Astrocyte (in vitro differentiated cells and primary cell): ENCODE measurements at regions not wholly inside any gene's neighbourhood (a gene's known extent, or its start where the extent isn't known, plus 50 kb on each side); places are given as distances from the start of the nearest gene placed in this dataset.

Experiments used
- DNase-seq: peaks from one replicate; pipeline ENCODE4 v3.0.0-alpha.2; 2010; ENCODE audit warnings: low read depth
- FAIRE-seq: peaks from 2 replicates; lab custom pipeline; 2011; peaks lifted over from hg19 to GRCh38; lab: Jason Lieb, UNC
- H2AFZ ChIP-seq: 2 replicates; pipeline ENCODE4 v1.6.0; 2012; ENCODE audit warnings: low read depth, low read length, inconsistent platforms
- H3K27ac ChIP-seq: 2 replicates; pipeline ENCODE4 v1.5.1; 2011; ENCODE audit warnings: low read depth, low read length, inconsistent platforms
- H3K27me3 ChIP-seq: 2 replicates; pipeline ENCODE4 v1.6.0; 2011; ENCODE audit warnings: low read length, inconsistent platforms; ENCODE audit not compliant: insufficient read depth
- H3K36me3 ChIP-seq: 2 replicates; pipeline ENCODE4 v1.5.1; 2011; ENCODE audit warnings: low read length, inconsistent platforms; ENCODE audit not compliant: insufficient read depth
- H3K4me1 ChIP-seq: 2 replicates; pipeline ENCODE4 v1.5.1; 2011; ENCODE audit warnings: low read length, inconsistent platforms; ENCODE audit not compliant: insufficient read depth
- H3K4me2 ChIP-seq: 2 replicates; pipeline ENCODE4 v1.6.0; 2012; ENCODE audit warnings: low read length, inconsistent platforms
- H3K4me3 ChIP-seq: 2 replicates; pipeline ENCODE4 v1.5.1; 2011; ENCODE audit warnings: low read depth, mild to moderate bottlenecking, low read length, inconsistent platforms; ENCODE audit not compliant: insufficient read depth
- H3K79me2 ChIP-seq: 2 replicates; pipeline ENCODE4 v1.6.0; 2012; ENCODE audit warnings: mild to moderate bottlenecking, low read length, inconsistent platforms; ENCODE audit not compliant: insufficient read depth
- H3K9ac ChIP-seq: 2 replicates; pipeline ENCODE4 v1.6.0; 2012; ENCODE audit warnings: mild to moderate bottlenecking, low read length, inconsistent platforms
- H3K9me3 ChIP-seq: 2 replicates; pipeline ENCODE4 v1.5.1; 2012; ENCODE audit warnings: low read depth, mild to moderate bottlenecking, low read length, inconsistent platforms; ENCODE audit not compliant: insufficient read depth
- H4K20me1 ChIP-seq: 2 replicates; pipeline ENCODE4 v1.6.0; 2012; ENCODE audit warnings: low read length, inconsistent platforms; ENCODE audit not compliant: insufficient read depth
- H3K27ac Mint-ChIP-seq: one replicate; pipeline ENCODE4 v1.8.0; 2021; ENCODE audit warnings: mild to moderate bottlenecking, mixed read lengths; ENCODE audit not compliant: unreplicated experiment
- H3K27me3 Mint-ChIP-seq: one replicate; pipeline ENCODE4 v1.8.0; 2021; ENCODE audit warnings: low read depth, mixed read lengths; ENCODE audit not compliant: unreplicated experiment
- H3K36me3 Mint-ChIP-seq: one replicate; pipeline ENCODE4 v1.8.0; 2021; ENCODE audit warnings: low read depth, mixed read lengths; ENCODE audit not compliant: unreplicated experiment
- H3K4me1 Mint-ChIP-seq: one replicate; pipeline ENCODE4 v1.8.0; 2021; ENCODE audit warnings: low read depth, mixed read lengths; ENCODE audit not compliant: unreplicated experiment
- H3K4me3 Mint-ChIP-seq: one replicate; pipeline ENCODE4 v1.8.0; 2021; ENCODE audit warnings: mild to moderate bottlenecking, moderate library complexity, mixed read lengths; ENCODE audit not compliant: unreplicated experiment
- H3K9me3 Mint-ChIP-seq: one replicate; pipeline ENCODE4 v1.8.0; 2021; ENCODE audit warnings: mild to moderate bottlenecking, mixed read lengths; ENCODE audit not compliant: unreplicated experiment
- EZH2 ChIP-seq: IDR thresholded peaks from 2 replicates; pipeline ENCODE4 v1.6.1; 2012; ENCODE audit warnings: mild to moderate bottlenecking, low read length, inconsistent platforms; ENCODE audit not compliant: insufficient read depth
- TF ChIP-seq, protein P1 (sequence below): IDR thresholded peaks from 2 replicates; pipeline ENCODE4 v1.5.1; 2011; ENCODE audit warnings: low read depth, mild to moderate bottlenecking, inconsistent platforms, low read length, moderate library complexity; ENCODE audit not compliant: insufficient read depth

DNA sequence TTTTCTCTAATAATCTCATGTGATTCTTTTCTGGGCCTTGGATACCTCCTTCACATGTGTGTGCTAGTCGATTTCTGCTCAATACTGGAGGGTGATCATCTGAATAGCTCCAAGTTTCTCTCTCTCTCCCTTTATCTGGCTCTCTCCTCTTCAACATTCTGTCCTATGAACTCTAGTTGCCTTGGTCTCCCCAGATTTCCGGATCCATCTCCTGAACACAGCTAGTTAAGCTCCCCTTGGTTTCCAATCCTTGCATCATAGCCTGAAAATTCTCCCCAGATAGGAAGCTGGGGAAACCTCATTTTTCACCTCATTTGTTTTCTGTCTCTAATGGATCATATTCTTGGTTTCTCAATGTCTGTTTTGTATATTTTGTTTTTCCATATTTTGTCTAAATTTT lies 832.3 kb downstream of the MTRR start:
- no peak overlapping the region for H3K27ac Mint-ChIP-seq
- Histone ChIP-seq H3K79me2 (no peaks in the 10 kb centered on the region), H3K27ac (no peak overlapping the region), H3K9ac (no peak overlapping the region), H2AFZ (no peak overlapping the region), H4K20me1 (no peaks in the 10 kb centered on the region), H3K9me3 (no peaks in the 10 kb centered on the region), H3K4me2 (no peak overlapping the region), H3K36me3 (no peaks in the 10 kb centered on the region), H3K27me3 (no peaks in the 10 kb centered on the region), H3K4me3 (no peak overlapping the region), H3K4me1 (no peaks in the 10 kb centered on the region)
- H3K27me3 Mint-ChIP-seq, result no peaks in the 10 kb centered on the region
- peaks cover 2% of the 10 kb centered on the region for H3K9me3 Mint-ChIP-seq
- no peaks in the 10 kb centered on the region for H3K36me3 Mint-ChIP-seq
- H3K4me3 Mint-ChIP-seq, result no peak overlapping the region
- TF ChIP-seq, protein P1, sequence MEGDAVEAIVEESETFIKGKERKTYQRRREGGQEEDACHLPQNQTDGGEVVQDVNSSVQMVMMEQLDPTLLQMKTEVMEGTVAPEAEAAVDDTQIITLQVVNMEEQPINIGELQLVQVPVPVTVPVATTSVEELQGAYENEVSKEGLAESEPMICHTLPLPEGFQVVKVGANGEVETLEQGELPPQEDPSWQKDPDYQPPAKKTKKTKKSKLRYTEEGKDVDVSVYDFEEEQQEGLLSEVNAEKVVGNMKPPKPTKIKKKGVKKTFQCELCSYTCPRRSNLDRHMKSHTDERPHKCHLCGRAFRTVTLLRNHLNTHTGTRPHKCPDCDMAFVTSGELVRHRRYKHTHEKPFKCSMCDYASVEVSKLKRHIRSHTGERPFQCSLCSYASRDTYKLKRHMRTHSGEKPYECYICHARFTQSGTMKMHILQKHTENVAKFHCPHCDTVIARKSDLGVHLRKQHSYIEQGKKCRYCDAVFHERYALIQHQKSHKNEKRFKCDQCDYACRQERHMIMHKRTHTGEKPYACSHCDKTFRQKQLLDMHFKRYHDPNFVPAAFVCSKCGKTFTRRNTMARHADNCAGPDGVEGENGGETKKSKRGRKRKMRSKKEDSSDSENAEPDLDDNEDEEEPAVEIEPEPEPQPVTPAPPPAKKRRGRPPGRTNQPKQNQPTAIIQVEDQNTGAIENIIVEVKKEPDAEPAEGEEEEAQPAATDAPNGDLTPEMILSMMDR, result no peak
- TF ChIP-seq EZH2, result no peak
- DNase-seq (no peak), FAIRE-seq (no peak)
- no peaks in the 10 kb centered on the region for H3K4me1 Mint-ChIP-seq

DNA sequence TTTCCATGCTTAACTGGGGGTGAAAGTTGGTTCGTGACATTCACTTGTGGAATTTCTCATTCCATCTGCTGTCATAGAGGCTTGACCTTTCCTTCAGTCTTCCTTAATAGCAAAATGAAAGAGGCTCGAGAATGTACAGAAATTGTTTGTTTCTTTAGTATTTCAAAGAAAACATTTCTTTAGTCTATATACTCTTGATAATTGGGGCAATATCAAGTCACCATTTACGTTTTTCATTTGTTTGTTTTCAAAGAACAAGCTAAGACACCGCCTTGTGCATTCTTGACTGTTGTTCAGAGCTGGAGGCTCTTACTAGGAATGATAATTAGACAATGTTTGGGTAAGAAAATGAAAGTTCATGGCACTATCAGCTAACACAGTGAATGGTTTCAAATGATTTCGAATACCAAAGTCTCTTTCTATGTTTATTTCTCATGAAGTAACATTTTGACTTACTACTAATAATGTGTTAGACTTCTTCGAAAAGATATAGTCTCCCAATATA lies 835.4 kb downstream of the SEMA5A start:
- Histone ChIP-seq H3K9me3 (no peaks in the 10 kb centered on the region), H3K36me3 (no peaks in the 10 kb centered on the region), H3K27ac (no peak overlapping the region), H3K27me3 (no peaks in the 10 kb centered on the region), H3K4me2 (no peak overlapping the region), H4K20me1 (no peaks in the 10 kb centered on the region), H2AFZ (no peak overlapping the region), H3K4me1 (no peaks in the 10 kb centered on the region), H3K4me3 (no peak overlapping the region), H3K9ac (no peak overlapping the region), H3K79me2 (no peaks in the 10 kb centered on the region)
- H3K4me3 Mint-ChIP-seq, result no peak overlapping the region
- FAIRE-seq, result no peak
- H3K36me3 Mint-ChIP-seq, result no peaks in the 10 kb centered on the region
- TF ChIP-seq, protein P1, result no peak
- TF ChIP-seq EZH2, result no peak
- no peak overlapping the region for H3K27ac Mint-ChIP-seq
- no peaks in the 10 kb centered on the region for H3K4me1 Mint-ChIP-seq
- H3K27me3 Mint-ChIP-seq, result no peaks in the 10 kb centered on the region
- DNase-seq, result no peak
- peaks cover 6% of the 10 kb centered on the region for H3K9me3 Mint-ChIP-seq

DNA sequence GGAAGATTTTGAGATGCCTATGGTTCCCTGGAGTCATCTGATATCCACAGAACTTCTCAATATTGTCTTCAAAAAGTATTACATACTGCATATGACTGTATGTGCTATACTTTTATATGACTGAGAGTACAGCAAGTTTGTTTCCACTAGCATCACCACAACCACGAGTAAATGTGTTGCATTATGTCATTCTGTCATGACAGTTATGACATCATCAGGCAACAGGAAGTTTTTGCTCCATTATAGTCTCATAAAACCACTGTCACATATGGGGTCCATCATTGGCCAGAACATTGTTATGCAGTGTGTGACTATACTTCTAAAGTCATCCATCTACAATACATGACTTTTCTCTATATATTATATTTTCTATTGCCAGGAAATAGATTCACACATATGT lies 831.7 kb downstream of the SEMA5A start:
- Histone ChIP-seq H4K20me1 (no peaks in the 10 kb centered on the region), H3K4me1 (no peaks in the 10 kb centered on the region), H3K27me3 (no peaks in the 10 kb centered on the region), H3K9ac (no peak overlapping the region), H3K27ac (no peak overlapping the region), H2AFZ (no peak overlapping the region), H3K9me3 (no peaks in the 10 kb centered on the region), H3K79me2 (no peaks in the 10 kb centered on the region), H3K4me3 (no peak overlapping the region), H3K4me2 (no peak overlapping the region), H3K36me3 (no peaks in the 10 kb centered on the region)
- Mint-ChIP-seq H3K4me3 (no peak overlapping the region), H3K4me1 (no peaks in the 10 kb centered on the region), H3K36me3 (no peaks in the 10 kb centered on the region), H3K27ac (no peak overlapping the region), H3K9me3 (peaks cover 8% of the 10 kb centered on the region), H3K27me3 (no peaks in the 10 kb centered on the region)
- TF ChIP-seq EZH2, result no peak
- TF ChIP-seq, protein P1, result no peak
- DNase-seq, result no peak
- FAIRE-seq, result no peak
